SIG-M5 treated with dmso at 0.1 percent for 504 hours (cell line): ENCODE measurements at regions not wholly inside any gene's neighbourhood (a gene's known extent, or its start where the extent isn't known, plus 50 kb on each side); places are given as distances from the start of the nearest gene placed in this dataset.

Experiments used
- DNase-seq: peaks from one replicate; lab custom pipeline; 2025; ENCODE audit not compliant: unreplicated experiment; lab: John Stamatoyannopoulos, UW

GRCh38 chr12:69129017-69129416, 110.4 kb upstream of the CPSF6 start:
- DNase-seq: no peak

GRCh38 chr12:69129564-69129963, 109.8 kb upstream of the CPSF6 start:
- DNase-seq: no peak

GRCh38 chr12:69130064-69130463, 109.3 kb upstream of the CPSF6 start:
- DNase-seq: no peak

DNA sequence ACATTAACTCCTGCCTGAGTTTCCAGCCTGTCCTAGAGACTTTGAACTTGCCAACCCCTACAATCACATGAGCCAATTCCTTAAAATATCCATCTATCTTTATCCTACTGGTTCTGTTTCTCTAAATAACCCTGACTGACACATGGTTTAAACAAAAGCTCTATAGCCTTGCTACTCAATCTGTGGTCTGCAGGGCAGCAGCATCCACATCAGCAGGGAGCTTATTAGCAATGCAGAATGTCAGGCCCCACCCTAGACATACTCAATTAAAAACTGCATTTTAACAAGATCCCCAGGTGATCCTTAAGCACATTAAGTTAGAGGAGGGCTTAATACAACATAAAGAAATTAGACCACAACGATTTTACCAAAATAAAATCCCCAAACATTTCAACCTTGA, 108.3 kb upstream of the CPSF6 start:
- DNase-seq: no peak

DNA sequence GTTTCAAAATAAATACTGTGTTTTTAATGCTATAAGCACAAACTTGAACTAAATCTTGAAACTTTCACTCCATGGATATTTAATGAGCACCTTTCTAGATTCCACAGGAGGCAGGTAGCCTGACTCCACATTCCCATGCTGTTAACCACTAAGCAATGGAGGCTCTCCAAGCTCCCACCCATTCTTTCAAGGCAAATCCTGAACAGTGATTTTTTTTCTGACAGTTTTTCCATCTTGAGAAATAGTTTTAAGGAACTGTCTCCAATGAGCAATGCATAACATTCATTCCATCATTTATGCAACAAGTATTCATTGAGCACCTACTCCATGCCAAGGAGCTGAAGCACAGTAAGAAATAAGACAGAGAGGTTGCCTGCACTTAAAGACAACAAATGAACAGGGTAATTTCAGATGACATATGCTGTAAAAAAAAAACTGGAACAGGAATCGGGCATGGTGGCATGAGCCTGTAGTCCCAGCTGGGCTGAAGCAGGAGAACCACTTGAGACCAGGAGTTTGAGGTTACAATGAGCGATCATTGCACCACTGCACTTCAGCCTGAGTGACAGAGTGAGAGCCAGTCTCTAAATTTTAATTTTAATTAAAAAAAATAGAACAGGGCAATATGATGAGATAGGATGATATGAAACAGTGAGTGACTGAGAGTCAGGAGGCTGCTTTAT, 102.3 kb upstream of the CPSF6 start:
- DNase-seq: no peak

DNA sequence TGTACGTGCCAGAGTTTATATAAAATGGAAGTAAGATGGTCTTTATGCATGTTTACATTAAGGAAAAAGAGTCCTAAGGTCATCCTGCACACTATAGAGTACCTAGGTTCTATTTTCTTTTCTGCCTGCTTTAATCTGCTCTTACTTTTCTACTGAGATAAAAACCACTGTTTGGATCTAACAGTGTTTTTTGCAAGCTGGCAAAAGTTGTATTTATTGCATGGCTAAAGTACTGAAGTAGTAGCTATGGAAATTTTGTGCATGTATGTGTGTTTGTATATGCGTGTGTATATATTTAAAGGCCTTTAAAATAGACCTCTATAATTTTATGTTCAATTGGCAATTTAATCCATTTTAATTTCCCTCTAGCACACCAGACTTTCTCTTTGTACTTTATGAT, 98.3 kb upstream of the CPSF6 start:
- no peak for DNase-seq

GRCh38 chr12:69149270-69149669, 90.1 kb upstream of the CPSF6 start:
- no peak for DNase-seq

GRCh38 chr12:69150083-69150795, 89.1 kb upstream of the CPSF6 start:
- no peak for DNase-seq

GRCh38 chr12:69150796-69151127, 88.6 kb upstream of the CPSF6 start:
- no peak for DNase-seq

GRCh38 chr12:69151254-69151764, 88.1 kb upstream of the CPSF6 start:
- no peak for DNase-seq

DNA sequence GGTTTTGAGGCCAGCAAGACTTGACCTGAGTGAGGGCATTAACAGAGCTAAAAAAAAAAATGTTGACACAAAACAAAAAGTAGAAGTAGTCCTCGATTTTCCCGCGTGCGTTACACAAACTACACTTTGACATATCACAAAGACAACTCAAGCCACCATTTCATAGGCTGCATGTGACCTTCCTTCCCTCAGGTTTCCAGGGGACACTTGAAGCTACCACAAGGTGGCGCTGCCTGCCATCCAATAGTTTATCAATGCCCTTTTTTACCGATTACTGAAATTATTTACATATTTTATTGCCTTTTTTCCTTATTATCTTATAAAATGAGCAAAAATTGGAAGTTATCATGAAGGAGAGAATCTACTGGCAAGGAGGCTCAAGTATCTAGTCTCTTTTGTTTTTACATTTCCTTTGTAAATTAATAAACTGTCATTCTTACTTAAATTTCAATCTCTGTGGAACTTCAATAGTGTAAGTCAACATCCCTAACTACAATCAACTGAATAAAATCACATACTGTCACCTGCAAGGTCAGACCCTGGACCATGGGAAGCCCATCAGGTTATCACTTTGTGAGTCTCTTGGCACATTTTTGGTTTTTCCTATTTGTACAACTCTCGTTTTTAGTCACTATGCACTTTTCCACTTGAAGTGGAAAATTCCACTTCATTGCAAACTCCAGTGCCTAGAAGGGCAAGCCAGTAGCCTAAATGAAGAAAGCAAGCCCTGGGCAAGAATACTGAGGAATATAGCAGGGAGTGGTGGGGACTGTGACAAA, 84.6 kb upstream of the CPSF6 start:
- DNase-seq: peak; percentile 77

GRCh38 chr12:69157023-69157655, 82.2 kb upstream of the CPSF6 start:
- DNase-seq: peak; percentile 89

GRCh38 chr12:69161829-69162228, 77.5 kb upstream of the CPSF6 start:
- no peak for DNase-seq

- peak; percentile 17 for DNase-seq
Observed at GRCh38 chr12:69163681-69164362, 75.5 kb upstream of the CPSF6 start.

GRCh38 chr12:69167648-69168165, 71.7 kb upstream of the CPSF6 start:
- DNase-seq: no peak

GRCh38 chr12:69168363-69168762, 71.0 kb upstream of the CPSF6 start:
- DNase-seq: no peak

GRCh38 chr12:69168828-69169227, 70.5 kb upstream of the CPSF6 start:
- DNase-seq: no peak

GRCh38 chr12:69170293-69170692, 69.1 kb upstream of the CPSF6 start:
- no peak for DNase-seq

GRCh38 chr12:69171881-69172280, 67.5 kb upstream of the CPSF6 start:
- DNase-seq: no peak

DNA sequence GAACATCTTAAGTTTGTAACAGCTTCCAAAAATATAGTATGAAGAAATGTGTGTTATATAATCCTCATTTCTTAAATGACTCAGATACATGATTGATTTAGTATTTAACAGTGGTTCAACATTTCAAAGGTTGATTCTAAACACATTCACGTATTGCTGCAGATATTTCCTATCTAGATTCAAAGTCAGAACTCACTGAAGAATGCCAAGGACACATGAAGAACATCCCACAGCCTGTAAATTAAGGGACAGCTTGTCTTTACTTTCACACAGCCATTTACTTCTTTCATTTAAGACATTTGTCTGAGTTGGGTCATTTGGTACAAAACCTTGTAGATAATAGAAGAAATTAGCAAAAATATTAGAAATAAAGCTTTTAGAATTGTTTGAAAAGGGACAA, 66.9 kb upstream of the CPSF6 start:
- no peak for DNase-seq

GRCh38 chr12:69173368-69173767, 66.0 kb upstream of the CPSF6 start:
- DNase-seq: no peak
